K562 (cell line): ENCODE measurements at regions not wholly inside any gene's neighbourhood (a gene's known extent, or its start where the extent isn't known, plus 50 kb on each side); places are given as distances from the start of the nearest gene placed in this dataset.
A peak's percentile ranks its signal among the peaks of the same experiment; 100 is the strongest.

ENCODE experiments used
- ATF7 ChIP-seq: fragments of 450-650 bp; IDR thresholded peaks from 2 replicates; pipeline ENCODE4 v1.7.1; 2014; ENCODE audit warnings: mild to moderate bottlenecking, moderate library complexity
- BDP1 ChIP-seq: IDR thresholded peaks from 3 replicates; pipeline ENCODE4 v1.6.1; 2011; ENCODE audit not compliant: insufficient read length, insufficient read depth
- CTBP1 ChIP-seq: fragments of 450-650 bp; IDR thresholded peaks from 2 replicates; pipeline ENCODE4 v1.6.1; 2016; ENCODE audit warnings: borderline replicate concordance
- GATAD2A ChIP-seq: fragments of 450-650 bp; IDR thresholded peaks from 2 replicates; pipeline ENCODE4 v1.6.1; 2017
- ILK ChIP-seq: fragments of 450-650 bp; IDR thresholded peaks from 2 replicates; pipeline ENCODE4 v1.6.1; 2016; ENCODE audit warnings: missing genetic modification characterization, low read depth, mild to moderate bottlenecking, missing compliant biosample characterization, moderate library complexity, borderline replicate concordance
- MTA1 ChIP-seq: fragments of 450-650 bp; IDR thresholded peaks from 2 replicates; pipeline ENCODE4 v1.6.1; 2017; ENCODE audit warnings: borderline replicate concordance
- POLR3A ChIP-seq: IDR thresholded peaks from 2 replicates; pipeline ENCODE4 v1.6.1; 2011; ENCODE audit warnings: borderline replicate concordance, mild to moderate bottlenecking, moderate library complexity; ENCODE audit not compliant: insufficient read length, insufficient read depth; ENCODE audit errors: extremely low read depth
- SMARCA4 ChIP-seq: fragments of 450-650 bp; IDR thresholded peaks from 2 replicates; pipeline ENCODE4 v1.6.1; 2016
- SMC3 ChIP-seq: conservative IDR thresholded peaks from 2 replicates; pipeline ENCODE4 v1.6.1; 2011; ENCODE audit warnings: low read depth, low read length, improper control_type of control experiment; ENCODE audit not compliant: insufficient read depth
- ZFP36 ChIP-seq: fragments of 150-350 bp; IDR thresholded peaks from 2 replicates; pipeline ENCODE4 v1.6.1; 2018; ENCODE audit warnings: low read length, low read depth; ENCODE audit not compliant: partially characterized antibody
- TF ChIP-seq, protein P1 (sequence below): fragments of 450-650 bp; IDR thresholded peaks from 2 replicates; pipeline ENCODE4 v1.7.0; 2016; ENCODE audit warnings: borderline replicate concordance
- TF ChIP-seq, protein P2 (sequence below), 2 experiments: fragments of 450-650 bp; conservative IDR thresholded peaks; 2 replicates each; pipeline ENCODE4 v1.6.1; 2017; ENCODE audit warnings: mild to moderate bottlenecking in 2 of 2, moderate library complexity in 2 of 2
- TF ChIP-seq, protein P3 (sequence below): sonication (generic); formaldehyde crosslinking; IDR thresholded peaks from 2 replicates; pipeline ENCODE4 v1.8.0; 2022; ENCODE audit warnings: mild to moderate bottlenecking, missing genetic modification reagents
- TF ChIP-seq, protein P4 (sequence below): sonication (generic); formaldehyde crosslinking; IDR thresholded peaks from 2 replicates; pipeline ENCODE4 v1.8.0; 2022; ENCODE audit warnings: missing genetic modification reagents, mild to moderate bottlenecking, moderate library complexity, borderline replicate concordance
- TF ChIP-seq, protein P5 (sequence below), 2 experiments: fragments of 150-350 bp in 1 of 2; IDR thresholded peaks; 2 replicates each; pipeline ENCODE4 v1.6.1; 2012 to 2016; ENCODE audit warnings: low read depth in 2 of 2, low read length in 2 of 2, mild to moderate bottlenecking in 1 of 2, moderate library complexity in 1 of 2
- TF ChIP-seq, protein P6 (sequence below): fragments of 450-650 bp; formaldehyde crosslinking; IDR thresholded peaks from 2 replicates; pipeline ENCODE4 v1.4.0; 2020; ENCODE audit warnings: mild to moderate bottlenecking, mixed read lengths

DNA sequence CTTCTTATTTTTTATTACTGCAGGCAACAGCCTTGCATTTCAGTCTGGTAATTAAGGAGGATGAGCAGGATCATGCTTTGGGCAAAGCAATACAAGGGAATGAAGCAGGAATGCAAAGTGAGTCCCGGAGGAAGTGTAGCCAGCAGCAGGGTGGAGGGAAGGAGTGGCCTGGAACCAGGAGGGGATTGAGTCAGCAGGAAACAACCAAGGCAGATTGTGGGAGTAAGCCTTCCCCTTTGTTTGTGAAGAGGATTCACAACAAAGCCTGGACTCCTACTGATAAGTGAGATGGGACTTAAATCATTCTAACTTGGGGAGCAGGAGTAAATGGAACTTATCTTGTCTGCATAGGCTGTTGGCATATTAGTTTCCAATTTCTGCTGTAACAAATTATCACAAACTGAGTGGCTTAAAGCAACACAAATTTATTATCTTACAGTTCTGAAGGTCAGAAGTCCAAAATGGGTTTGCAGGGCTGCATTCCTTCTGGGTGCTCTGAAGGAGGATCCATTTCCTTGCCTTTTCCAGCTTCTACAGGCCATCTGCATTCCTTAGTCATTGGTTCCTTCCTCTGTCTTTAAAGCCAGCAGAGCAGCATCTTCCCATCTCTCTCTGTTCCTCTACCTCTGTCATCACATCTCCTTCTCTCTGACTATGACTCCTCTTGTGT lies 93.2 kb upstream of the AP1S2 start (continued):
- TF ChIP-seq, protein P1, sequence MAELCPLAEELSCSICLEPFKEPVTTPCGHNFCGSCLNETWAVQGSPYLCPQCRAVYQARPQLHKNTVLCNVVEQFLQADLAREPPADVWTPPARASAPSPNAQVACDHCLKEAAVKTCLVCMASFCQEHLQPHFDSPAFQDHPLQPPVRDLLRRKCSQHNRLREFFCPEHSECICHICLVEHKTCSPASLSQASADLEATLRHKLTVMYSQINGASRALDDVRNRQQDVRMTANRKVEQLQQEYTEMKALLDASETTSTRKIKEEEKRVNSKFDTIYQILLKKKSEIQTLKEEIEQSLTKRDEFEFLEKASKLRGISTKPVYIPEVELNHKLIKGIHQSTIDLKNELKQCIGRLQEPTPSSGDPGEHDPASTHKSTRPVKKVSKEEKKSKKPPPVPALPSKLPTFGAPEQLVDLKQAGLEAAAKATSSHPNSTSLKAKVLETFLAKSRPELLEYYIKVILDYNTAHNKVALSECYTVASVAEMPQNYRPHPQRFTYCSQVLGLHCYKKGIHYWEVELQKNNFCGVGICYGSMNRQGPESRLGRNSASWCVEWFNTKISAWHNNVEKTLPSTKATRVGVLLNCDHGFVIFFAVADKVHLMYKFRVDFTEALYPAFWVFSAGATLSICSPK = no peak
- TF ChIP-seq, protein P2, sequence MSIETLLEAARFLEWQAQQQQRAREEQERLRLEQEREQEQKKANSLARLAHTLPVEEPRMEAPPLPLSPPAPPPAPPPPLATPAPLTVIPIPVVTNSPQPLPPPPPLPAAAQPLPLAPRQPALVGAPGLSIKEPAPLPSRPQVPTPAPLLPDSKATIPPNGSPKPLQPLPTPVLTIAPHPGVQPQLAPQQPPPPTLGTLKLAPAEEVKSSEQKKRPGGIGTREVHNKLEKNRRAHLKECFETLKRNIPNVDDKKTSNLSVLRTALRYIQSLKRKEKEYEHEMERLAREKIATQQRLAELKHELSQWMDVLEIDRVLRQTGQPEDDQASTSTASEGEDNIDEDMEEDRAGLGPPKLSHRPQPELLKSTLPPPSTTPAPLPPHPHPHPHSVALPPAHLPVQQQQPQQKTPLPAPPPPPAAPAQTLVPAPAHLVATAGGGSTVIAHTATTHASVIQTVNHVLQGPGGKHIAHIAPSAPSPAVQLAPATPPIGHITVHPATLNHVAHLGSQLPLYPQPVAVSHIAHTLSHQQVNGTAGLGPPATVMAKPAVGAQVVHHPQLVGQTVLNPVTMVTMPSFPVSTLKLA (conservative IDR thresholded peaks at IDR 0.05) = 0 out of 4 replicates have a peak, but pooled peaks of 1 of the 2 experiments have one; percentile 27
- peak; percentile 65; the same call in 1 of the 2 replicates for TF ChIP-seq CTBP1
- TF ChIP-seq, protein P3, sequence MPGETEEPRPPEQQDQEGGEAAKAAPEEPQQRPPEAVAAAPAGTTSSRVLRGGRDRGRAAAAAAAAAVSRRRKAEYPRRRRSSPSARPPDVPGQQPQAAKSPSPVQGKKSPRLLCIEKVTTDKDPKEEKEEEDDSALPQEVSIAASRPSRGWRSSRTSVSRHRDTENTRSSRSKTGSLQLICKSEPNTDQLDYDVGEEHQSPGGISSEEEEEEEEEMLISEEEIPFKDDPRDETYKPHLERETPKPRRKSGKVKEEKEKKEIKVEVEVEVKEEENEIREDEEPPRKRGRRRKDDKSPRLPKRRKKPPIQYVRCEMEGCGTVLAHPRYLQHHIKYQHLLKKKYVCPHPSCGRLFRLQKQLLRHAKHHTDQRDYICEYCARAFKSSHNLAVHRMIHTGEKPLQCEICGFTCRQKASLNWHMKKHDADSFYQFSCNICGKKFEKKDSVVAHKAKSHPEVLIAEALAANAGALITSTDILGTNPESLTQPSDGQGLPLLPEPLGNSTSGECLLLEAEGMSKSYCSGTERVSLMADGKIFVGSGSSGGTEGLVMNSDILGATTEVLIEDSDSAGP (CRISPR knock-in tag) = no peak
- TF ChIP-seq ZFP36 = no peak
- TF ChIP-seq SMC3 = no peak
- TF ChIP-seq SMARCA4 = peak; percentile 83
- TF ChIP-seq, protein P4, sequence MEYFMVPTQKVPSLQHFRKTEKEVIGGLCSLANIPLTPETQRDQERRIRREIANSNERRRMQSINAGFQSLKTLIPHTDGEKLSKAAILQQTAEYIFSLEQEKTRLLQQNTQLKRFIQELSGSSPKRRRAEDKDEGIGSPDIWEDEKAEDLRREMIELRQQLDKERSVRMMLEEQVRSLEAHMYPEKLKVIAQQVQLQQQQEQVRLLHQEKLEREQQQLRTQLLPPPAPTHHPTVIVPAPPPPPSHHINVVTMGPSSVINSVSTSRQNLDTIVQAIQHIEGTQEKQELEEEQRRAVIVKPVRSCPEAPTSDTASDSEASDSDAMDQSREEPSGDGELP (CRISPR knock-in tag) = no peak
- TF ChIP-seq MTA1 = no peak
- no peak for TF ChIP-seq POLR3A
- TF ChIP-seq ATF7 = no peak
- no peak for TF ChIP-seq ILK
- TF ChIP-seq, protein P5, sequence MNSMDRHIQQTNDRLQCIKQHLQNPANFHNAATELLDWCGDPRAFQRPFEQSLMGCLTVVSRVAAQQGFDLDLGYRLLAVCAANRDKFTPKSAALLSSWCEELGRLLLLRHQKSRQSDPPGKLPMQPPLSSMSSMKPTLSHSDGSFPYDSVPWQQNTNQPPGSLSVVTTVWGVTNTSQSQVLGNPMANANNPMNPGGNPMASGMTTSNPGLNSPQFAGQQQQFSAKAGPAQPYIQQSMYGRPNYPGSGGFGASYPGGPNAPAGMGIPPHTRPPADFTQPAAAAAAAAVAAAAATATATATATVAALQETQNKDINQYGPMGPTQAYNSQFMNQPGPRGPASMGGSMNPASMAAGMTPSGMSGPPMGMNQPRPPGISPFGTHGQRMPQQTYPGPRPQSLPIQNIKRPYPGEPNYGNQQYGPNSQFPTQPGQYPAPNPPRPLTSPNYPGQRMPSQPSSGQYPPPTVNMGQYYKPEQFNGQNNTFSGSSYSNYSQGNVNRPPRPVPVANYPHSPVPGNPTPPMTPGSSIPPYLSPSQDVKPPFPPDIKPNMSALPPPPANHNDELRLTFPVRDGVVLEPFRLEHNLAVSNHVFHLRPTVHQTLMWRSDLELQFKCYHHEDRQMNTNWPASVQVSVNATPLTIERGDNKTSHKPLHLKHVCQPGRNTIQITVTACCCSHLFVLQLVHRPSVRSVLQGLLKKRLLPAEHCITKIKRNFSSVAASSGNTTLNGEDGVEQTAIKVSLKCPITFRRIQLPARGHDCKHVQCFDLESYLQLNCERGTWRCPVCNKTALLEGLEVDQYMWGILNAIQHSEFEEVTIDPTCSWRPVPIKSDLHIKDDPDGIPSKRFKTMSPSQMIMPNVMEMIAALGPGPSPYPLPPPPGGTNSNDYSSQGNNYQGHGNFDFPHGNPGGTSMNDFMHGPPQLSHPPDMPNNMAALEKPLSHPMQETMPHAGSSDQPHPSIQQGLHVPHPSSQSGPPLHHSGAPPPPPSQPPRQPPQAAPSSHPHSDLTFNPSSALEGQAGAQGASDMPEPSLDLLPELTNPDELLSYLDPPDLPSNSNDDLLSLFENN (IDR thresholded peaks at IDR 0.05; ENCODE audit: low read depth in 2 of 2, low read length in 2 of 2) = peak in 1 of 2 experiments; percentile 41; a peak in 1 of 4 replicates
- no peak for TF ChIP-seq BDP1
- no peak for TF ChIP-seq GATAD2A
- TF ChIP-seq, protein P6, sequence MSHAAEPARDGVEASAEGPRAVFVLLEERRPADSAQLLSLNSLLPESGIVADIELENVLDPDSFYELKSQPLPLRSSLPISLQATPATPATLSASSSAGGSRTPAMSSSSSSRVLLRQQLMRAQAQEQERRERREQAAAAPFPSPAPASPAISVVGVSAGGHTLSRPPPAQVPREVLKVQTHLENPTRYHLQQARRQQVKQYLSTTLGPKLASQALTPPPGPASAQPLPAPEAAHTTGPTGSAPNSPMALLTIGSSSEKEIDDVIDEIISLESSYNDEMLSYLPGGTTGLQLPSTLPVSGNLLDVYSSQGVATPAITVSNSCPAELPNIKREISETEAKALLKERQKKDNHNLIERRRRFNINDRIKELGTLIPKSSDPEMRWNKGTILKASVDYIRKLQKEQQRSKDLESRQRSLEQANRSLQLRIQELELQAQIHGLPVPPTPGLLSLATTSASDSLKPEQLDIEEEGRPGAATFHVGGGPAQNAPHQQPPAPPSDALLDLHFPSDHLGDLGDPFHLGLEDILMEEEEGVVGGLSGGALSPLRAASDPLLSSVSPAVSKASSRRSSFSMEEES (CRISPR knock-in tag) = no peak
